Heart left ventricle (tissue), 16 donors: ENCODE measurements at regions not wholly inside any gene's neighbourhood (a gene's known extent, or its start where the extent isn't known, plus 50 kb on each side); places are given as distances from the start of the nearest gene placed in this dataset.
"Not testable (repeated sequence)": the region's sequence is repeated elsewhere in the genome, so short reads cannot be mapped to it uniquely, and the experiment has no call there.

Experiments used
- ATAC-seq, 4 donors: fragments of 200-7000 bp; cut with Tn5 transposase; one replicate each; pipeline ENCODE4 v1.9.1; 2020 to 2022; ENCODE audit warnings: moderate library complexity in 4 of 4, mild to moderate bottlenecking in 3 of 4, moderate number of reproducible peaks in 1 of 4
- DNase-seq, 5 donors: peaks; one replicate each; pipeline ENCODE4 v3.0.0-alpha.2; 2020
- H3K27ac ChIP-seq, 12 donors: fragments of 200-600 bp; sonication (generic) in 4 of 12; one replicate each; pipeline versions ENCODE4 v1.5.0 to v1.8.0; 2016 to 2022; ENCODE audit warnings: mild to moderate bottlenecking in 2 of 12
- H3K27me3 ChIP-seq, 9 donors: fragments of 200-600 bp; sonication (generic) in 2 of 9; one replicate each; pipeline versions ENCODE4 v1.5.1 to v1.8.0; 2016 to 2022; ENCODE audit warnings: mild to moderate bottlenecking in 3 of 9
- H3K36me3 ChIP-seq, 9 donors: fragments of 200-600 bp; sonication (generic) in 2 of 9; one replicate each; pipeline versions ENCODE4 v1.5.0 to v1.8.0; 2018 to 2022; ENCODE audit warnings: mild to moderate bottlenecking in 2 of 9
- H3K4me1 ChIP-seq, 12 donors: fragments of 200-600 bp; sonication (generic) in 4 of 12; one replicate each; pipeline versions ENCODE4 v1.5.0 to v1.8.0; 2016 to 2022; ENCODE audit warnings: mild to moderate bottlenecking in 3 of 12
- H3K4me3 ChIP-seq, 12 donors: fragments of 200-600 bp; sonication (generic) in 4 of 12; one replicate each; pipeline versions ENCODE4 v1.5.0 to v1.8.0; 2017 to 2022; ENCODE audit warnings: mild to moderate bottlenecking in 9 of 12, moderate library complexity in 4 of 12
- H3K9me3 ChIP-seq, 12 donors: fragments of 200-600 bp; sonication (generic) in 4 of 12; one replicate each; pipeline versions ENCODE4 v1.5.0 to v1.8.0; 2016 to 2022; ENCODE audit warnings: mild to moderate bottlenecking in 1 of 12
- POLR2A ChIP-seq, 2 donors: fragments of 450-650 bp; IDR thresholded peaks; one replicate each; pipeline ENCODE4 v1.6.1; 2017; ENCODE audit warnings: antibody characterized with exemption in 2 of 2, mild to moderate bottlenecking in 2 of 2, moderate library complexity in 2 of 2
- WGBS, 4 donors: extraction: QIAGEN DNeasy Blood & Tissue Kit in 2 of 4; methylation state at CpG; one replicate each; pipeline versions ENCODE4 v1.1.5 to v1.1.7; 2013 to 2018; 5-methylcytosine and 5-hydroxymethylcytosine counted together
- intact Hi-C, 10 donors: fragments of 100-400 bp; cut with DNase I; formaldehyde crosslinking; loops; one replicate each; pipeline versions ENCODE4 v1.11.1 to v1.14.2; 2022
- TF ChIP-seq, protein P1 (sequence below), 12 donors: fragments of 200-600 bp; sonication (generic) in 4 of 12; IDR thresholded peaks; one replicate each; pipeline versions ENCODE4 v1.5.0 to v1.8.0; 2018 to 2022; ENCODE audit warnings: antibody characterized with exemption in 12 of 12, mild to moderate bottlenecking in 5 of 12
- donor health status: ischemic (EF 13 %, LVEDD 7.1; RV severe dilation, severe dysfunction).
- donor health status: healthy with polysubstance abuse.
- donor health status: DM: no; HTN: yes; CAD: no.
- donor health status: DM: no; HTN: no; CAD: no.
- donor health status: ischemic (EF 25% LVEDD 6.9; RV normal size, moderate dysfunction).
- donor health status: ischemic (EF 25% LVEDD 5.7; RV mildly dilated, moderate dysfunction).
- donor health status: healthy.
- donor health status: DM: yes; HTN: yes; CAD: no.
- donor health status: ischemic (EF 35%, LVEDD 5.7; RV mildly dilated, moderate dysfunction).
- donor health status: nonischemic (EF 11% LVEDD 7.7; RV severe dilation, severe dysfunction).
- donor health status: DM: yes; HTN: yes; CAD: no.
- donor health status: PGD.
- donor health status: ischemic (EF 29% LVEDD 5.4; RV normal size, mild dysfunction).
- donor health status: nonischemic (EF 23%, LVEDD 6.1; RV moderate dilation, normal function).

- ATAC-seq: no peak
- no peaks in the 10 kb centered on the region for H3K9me3 ChIP-seq
- intact Hi-C loops: no loop called here
- TF ChIP-seq POLR2A (IDR thresholded peaks at IDR 0.05): no peak
- TF ChIP-seq, protein P1, sequence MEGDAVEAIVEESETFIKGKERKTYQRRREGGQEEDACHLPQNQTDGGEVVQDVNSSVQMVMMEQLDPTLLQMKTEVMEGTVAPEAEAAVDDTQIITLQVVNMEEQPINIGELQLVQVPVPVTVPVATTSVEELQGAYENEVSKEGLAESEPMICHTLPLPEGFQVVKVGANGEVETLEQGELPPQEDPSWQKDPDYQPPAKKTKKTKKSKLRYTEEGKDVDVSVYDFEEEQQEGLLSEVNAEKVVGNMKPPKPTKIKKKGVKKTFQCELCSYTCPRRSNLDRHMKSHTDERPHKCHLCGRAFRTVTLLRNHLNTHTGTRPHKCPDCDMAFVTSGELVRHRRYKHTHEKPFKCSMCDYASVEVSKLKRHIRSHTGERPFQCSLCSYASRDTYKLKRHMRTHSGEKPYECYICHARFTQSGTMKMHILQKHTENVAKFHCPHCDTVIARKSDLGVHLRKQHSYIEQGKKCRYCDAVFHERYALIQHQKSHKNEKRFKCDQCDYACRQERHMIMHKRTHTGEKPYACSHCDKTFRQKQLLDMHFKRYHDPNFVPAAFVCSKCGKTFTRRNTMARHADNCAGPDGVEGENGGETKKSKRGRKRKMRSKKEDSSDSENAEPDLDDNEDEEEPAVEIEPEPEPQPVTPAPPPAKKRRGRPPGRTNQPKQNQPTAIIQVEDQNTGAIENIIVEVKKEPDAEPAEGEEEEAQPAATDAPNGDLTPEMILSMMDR (IDR thresholded peaks at IDR 0.05): no peak
- no peak overlapping the region for H3K4me3 ChIP-seq
- no peaks in the 10 kb centered on the region for H3K4me1 ChIP-seq
- no peaks in the 10 kb centered on the region for H3K36me3 ChIP-seq
- no peak overlapping the region for H3K27ac ChIP-seq
- peak in 1 of 5 donors; percentile 33 for DNase-seq
- H3K27me3 ChIP-seq: no peaks in the 10 kb centered on the region
- WGBS, 4 donors: 75 to 79% (median 77%) methylated on average over 6 of the region's 6 CpGs
Observed at GRCh38 chr4:84312426-84313012, 186.6 kb downstream of the NKX6-1 start.

GRCh38 chr4:84309191-84309590 lies 189.9 kb downstream of the NKX6-1 start:
- Histone ChIP-seq H3K27me3 (no peaks in the 10 kb centered on the region), H3K36me3 (no peaks in the 10 kb centered on the region), H3K9me3 (no peaks in the 10 kb centered on the region), H3K4me3 (no peak overlapping the region), H3K4me1 (no peaks in the 10 kb centered on the region), H3K27ac (no peak overlapping the region)
- TF ChIP-seq, protein P1 (IDR thresholded peaks at IDR 0.05): no peak
- TF ChIP-seq POLR2A (IDR thresholded peaks at IDR 0.05): no peak
- DNase-seq: no peak
- no peak for ATAC-seq
- intact Hi-C loops: no loop called here
- whole genome bisulfite sequencing, 4 donors: 80 to 86% (median 84%) methylated on average over 3 of the region's 3 CpGs

DNA sequence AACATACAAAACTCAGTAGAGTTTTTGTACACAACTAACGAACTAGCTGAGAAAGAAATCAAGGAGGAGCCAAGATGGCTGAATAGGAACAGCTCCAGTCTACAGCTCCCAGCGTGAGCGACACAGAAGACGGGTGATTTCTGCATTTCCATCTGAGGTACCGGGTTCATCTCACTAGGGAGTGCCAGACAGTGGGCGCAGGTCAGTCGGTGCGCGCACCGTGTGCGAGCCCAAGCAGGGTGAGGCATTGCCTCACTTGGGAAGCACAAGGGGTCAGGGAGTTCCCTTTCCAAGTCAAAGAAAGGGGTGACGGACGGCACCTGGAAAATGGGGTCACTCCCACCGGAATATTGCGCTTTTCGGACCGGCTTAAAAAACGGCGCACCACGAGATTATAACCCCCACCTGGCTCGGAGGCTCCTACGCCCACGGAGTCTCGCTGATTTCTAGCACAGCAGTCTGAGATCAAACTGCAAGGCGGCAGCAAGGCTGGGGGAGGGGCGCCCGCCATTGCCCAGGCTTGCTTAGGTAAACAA lies 200.3 kb downstream of the NKX6-1 start:
- WGBS, 4 donors: 72 to 81% (median 78%) methylated on average over 27 of the region's 27 CpGs
- DNase-seq, H3K4me3 ChIP-seq, H3K27ac ChIP-seq, intact Hi-C loops, H3K9me3 ChIP-seq, H3K27me3 ChIP-seq, H3K4me1 ChIP-seq, ATAC-seq, H3K36me3 ChIP-seq: not testable (repeated sequence)

DNA sequence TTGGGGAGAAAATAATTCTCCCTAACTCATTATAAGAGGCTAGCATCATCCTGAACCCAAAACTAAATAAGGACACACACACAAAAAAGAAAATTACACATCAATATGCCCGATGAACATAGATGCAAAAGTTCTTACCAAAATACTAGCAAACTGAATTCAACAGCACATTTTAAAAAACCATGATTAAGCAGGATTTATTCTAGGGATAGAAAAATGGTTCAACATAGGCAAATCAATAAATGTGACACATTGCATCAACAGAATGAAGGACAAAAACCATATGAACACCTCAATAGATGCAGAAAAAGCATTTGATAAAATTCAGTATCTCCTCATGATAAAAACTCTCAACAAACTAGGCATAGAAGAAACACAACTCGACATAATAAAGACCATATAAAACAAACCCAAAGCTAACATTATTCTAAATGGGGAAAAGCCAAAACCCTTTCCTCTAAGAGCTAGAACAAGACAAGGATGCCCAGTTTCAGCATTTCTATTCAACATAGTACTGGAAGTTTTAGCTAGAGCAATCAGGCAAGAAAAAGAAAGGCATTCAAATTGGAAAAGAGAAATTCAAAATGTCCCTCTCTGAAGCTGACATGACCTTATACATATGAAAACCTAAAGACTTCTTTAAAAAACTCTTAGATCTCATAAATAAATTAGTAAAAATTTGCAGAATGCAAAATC lies 200.9 kb downstream of the NKX6-1 start:
- peaks cover 0 to 5% (median 0%) of the 10 kb centered on the region in 12 donors for H3K9me3 ChIP-seq
- no peak overlapping the region for H3K27ac ChIP-seq
- DNase-seq (no peak), ATAC-seq (no peak)
- 73 to 79% (median 75%) methylated on average over 2 of the region's 2 CpGs for WGBS, 4 donors
- no peaks in the 10 kb centered on the region for H3K36me3 ChIP-seq
- H3K27me3 ChIP-seq: no peaks in the 10 kb centered on the region
- no peaks in the 10 kb centered on the region for H3K4me1 ChIP-seq
- intact Hi-C loops: no loop called here
- TF ChIP-seq, protein P1 (IDR thresholded peaks at IDR 0.05): no peak
- no peak for TF ChIP-seq POLR2A (IDR thresholded peaks at IDR 0.05)
- no peak overlapping the region for H3K4me3 ChIP-seq
